K562 (cell line): ENCODE measurements at regions not wholly inside any gene's neighbourhood (a gene's known extent, or its start where the extent isn't known, plus 50 kb on each side); places are given as distances from the start of the nearest gene placed in this dataset.

Experiments
- ATAC-seq: fragments of 200-7000 bp; cut with Tn5 transposase; 3 replicates; pipeline ENCODE4 v1.9.1; 2020; ENCODE audit warnings: moderate library complexity
- BruUV-seq: library from RNA; stranded (reverse); fragments of 400-500 nt; replicated peaks from 2 replicates; lab custom pipeline; 2021; lab: Mats Ljungman, UMichigan
- CTCF ChIA-PET: fragments of 300-600 bp; formaldehyde crosslinking; extraction: SDS; loops from one replicate; lab custom pipeline; 2021; ENCODE audit warnings: low intra/inter-chr PET ratio; lab: Yijun Ruan, JAX
- POLR2A ChIA-PET: fragments of 300-600, 350-650 bp; sonication (Branson Sonifier 250); formaldehyde crosslinking; extraction: SDS; loops from one replicate; lab custom pipeline; 2021; ENCODE audit warnings: antibody characterized with exemption, inconsistent platforms; lab: Yijun Ruan, JAX
- DNase-seq, 4 experiments: peaks; one replicate each; pipeline versions ENCODE4 v3.0.0 to v3.0.0-alpha.2; 2011 to 2018; ENCODE audit warnings: low spot score in 3 of 4, mixed read lengths in 3 of 4; ENCODE audit errors: extremely low read depth in 1 of 4
- FAIRE-seq: peaks from 2 replicates; lab custom pipeline; 2011; peaks lifted over from hg19 to GRCh38; lab: Jason Lieb, UNC
- H2AFZ ChIP-seq: 2 replicates; pipeline ENCODE4 v1.6.0; 2011; ENCODE audit warnings: low read depth, low read length, control low read depth, inconsistent platforms
- H3K27ac ChIP-seq: fragments of 200-600 bp; 3 replicates; pipeline ENCODE4 v1.8.0; 2011; ENCODE audit warnings: low read depth, mild to moderate bottlenecking, control low read depth, inconsistent platforms, low read length, moderate library complexity, mixed read lengths; ENCODE audit errors: extremely low read depth
- H3K27me3 ChIP-seq, 2 experiments: fragments of 300-600 bp in 1 of 2; 2 replicates in 1 of 2; 3 replicates in 1 of 2; pipeline versions ENCODE4 v1.6.0 to v1.8.0; 2011; ENCODE audit warnings: inconsistent platforms in 2 of 2, low read length in 2 of 2, mild to moderate bottlenecking in 1 of 2, mixed read lengths in 1 of 2, moderate library complexity in 1 of 2; ENCODE audit not compliant: control insufficient read depth in 2 of 2, insufficient read depth in 2 of 2
- H3K36me3 ChIP-seq: fragments of 300-600 bp; 3 replicates; pipeline ENCODE4 v1.8.0; 2011; ENCODE audit warnings: mild to moderate bottlenecking, low read length, inconsistent platforms; ENCODE audit not compliant: control insufficient read depth, insufficient read depth
- H3K4me1 ChIP-seq, 2 experiments: fragments of 200-600 bp in 1 of 2; replicated peaks in 1 of 2; 2 replicates in 1 of 2; 3 replicates in 1 of 2; pipeline versions ENCODE4 v1.5.1 to v1.8.0; 2011; ENCODE audit warnings: inconsistent platforms in 2 of 2, low read length in 2 of 2, mild to moderate bottlenecking in 1 of 2, mixed read lengths in 1 of 2, moderate library complexity in 1 of 2; ENCODE audit not compliant: control insufficient read depth in 2 of 2, insufficient read depth in 2 of 2
- H3K4me2 ChIP-seq: 2 replicates; pipeline ENCODE4 v1.6.1; 2011; ENCODE audit warnings: low read length, control low read depth, inconsistent platforms, mixed read lengths; ENCODE audit not compliant: insufficient read depth
- H3K4me3 ChIP-seq: fragments of 200-600 bp; sonication (generic), shearing (Covaris generic); 2 replicates; pipeline ENCODE4 v1.5.1; 2016; ENCODE audit warnings: control low read depth, inconsistent platforms
- H3K79me2 ChIP-seq: fragments of 200-600 bp; 3 replicates; pipeline ENCODE4 v1.8.0; 2011; ENCODE audit warnings: low read length, inconsistent platforms; ENCODE audit not compliant: control insufficient read depth, insufficient read depth
- H3K9ac ChIP-seq, 2 experiments: 2 replicates each; pipeline versions ENCODE4 v1.6.0 to v1.6.1; 2011; ENCODE audit warnings: low read depth in 2 of 2, low read length in 2 of 2, control low read depth in 1 of 2, inconsistent platforms in 1 of 2, mild to moderate bottlenecking in 1 of 2, mixed read lengths in 1 of 2; ENCODE audit not compliant: insufficient read depth in 1 of 2
- H3K9me1 ChIP-seq: one replicate; pipeline ENCODE4 v1.6.0; 2011; ENCODE audit warnings: inconsistent platforms, mild to moderate bottlenecking, low read length, moderate library complexity; ENCODE audit not compliant: control insufficient read depth, insufficient read depth
- H3K9me3 ChIP-seq: replicated peaks from 2 replicates; pipeline ENCODE4 v1.5.1; 2011; ENCODE audit warnings: low read depth, low read length, inconsistent platforms; ENCODE audit not compliant: control insufficient read depth, insufficient read depth
- H4K20me1 ChIP-seq: replicated peaks from 2 replicates; pipeline ENCODE4 v1.6.1; 2011; ENCODE audit warnings: low read length, inconsistent platforms, mixed read lengths; ENCODE audit not compliant: control insufficient read depth, insufficient read depth
- ERF ChIP-seq: fragments of 450-650 bp; formaldehyde crosslinking; IDR thresholded peaks from 2 replicates; pipeline ENCODE4 v1.4.0; 2020; ENCODE audit warnings: mild to moderate bottlenecking, mixed read lengths
- HDAC3 ChIP-seq: fragments of 450-650 bp; IDR thresholded peaks from 2 replicates; pipeline ENCODE4 v1.6.1; 2018; ENCODE audit warnings: borderline replicate concordance, mild to moderate bottlenecking, moderate library complexity; ENCODE audit not compliant: partially characterized antibody
- KLF1 ChIP-seq: fragments of 450-650 bp; IDR thresholded peaks from 2 replicates; pipeline ENCODE4 v1.6.1; 2016; ENCODE audit warnings: missing genetic modification characterization, missing compliant biosample characterization
- RERE ChIP-seq: sonication (generic); formaldehyde crosslinking; IDR thresholded peaks from 2 replicates; pipeline ENCODE4 v1.8.0; 2023; ENCODE audit warnings: missing genetic modification reagents, mild to moderate bottlenecking, borderline replicate concordance
- ZNF174 ChIP-seq: fragments of 250-450 bp; sonication (Bioruptor Pico); IDR thresholded peaks from 2 replicates; pipeline ENCODE4 v1.4.0; 2020; ENCODE audit warnings: mild to moderate bottlenecking
- ZNF282 ChIP-seq: sonication (generic); formaldehyde crosslinking; IDR thresholded peaks from 2 replicates; pipeline ENCODE4 v1.8.1; 2023; ENCODE audit warnings: missing genetic modification reagents
- ZNF318 ChIP-seq, 2 experiments: fragments of 450-650 bp; IDR thresholded peaks; 2 replicates each; pipeline ENCODE4 v1.6.1; 2016; ENCODE audit warnings: mild to moderate bottlenecking in 2 of 2, borderline replicate concordance in 1 of 2, low read depth in 1 of 2, moderate library complexity in 1 of 2
- WGBS: fragments of 100-300 bp; shearing (Covaris generic); methylation state at CpG from one replicate; pipeline ENCODE4 v1.1.6; 2016; ENCODE audit warnings: low coverage, mixed read lengths; ENCODE audit not compliant: insufficient coverage; ENCODE audit errors: missing lambda C conversion rate; 5-methylcytosine and 5-hydroxymethylcytosine counted together
- in situ Hi-C: fragments of 300-500 bp; cut with MboI; formaldehyde crosslinking; loops from 4 replicates; pipeline ENCODE4 v1.15.0; 2018; ENCODE audit warnings: inconsistent platforms, mixed read lengths
- intact Hi-C: fragments of 100-400 bp; cut with micrococcal nuclease; formaldehyde crosslinking; loops from 2 replicates; pipeline ENCODE4 v1.14.2; 2022

DNA sequence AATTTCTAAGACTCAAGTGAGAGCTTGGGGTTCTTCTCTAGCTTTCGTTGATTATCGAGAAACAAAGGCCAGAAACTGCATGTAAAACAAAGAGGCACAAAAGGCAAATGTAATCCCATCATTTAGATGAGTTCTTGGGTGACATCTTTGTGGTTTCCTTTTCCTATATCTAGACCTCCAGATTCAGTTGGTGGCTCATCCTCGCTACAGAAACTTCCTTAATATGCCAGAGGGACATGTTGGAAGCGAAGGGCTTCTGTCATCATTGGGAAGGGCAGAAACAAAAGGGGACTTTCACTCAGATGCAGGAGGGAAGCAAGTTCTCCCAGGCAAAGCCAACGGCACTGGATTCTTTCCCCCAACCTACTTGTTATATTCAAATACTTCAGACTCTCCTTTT is 150.6 kb upstream of the ZFHX3 start (continued):
- TF ChIP-seq RERE (CRISPR knock-in tag) (no peak), ERF (CRISPR knock-in tag) (no peak), ZNF282 (CRISPR knock-in tag) (no peak)

GRCh38 chr16:73197598-73197997 is 149.7 kb upstream of the ZFHX3 start:
- Histone ChIP-seq H3K4me3 (no peak overlapping the region), H3K27me3 (no peaks in the 10 kb centered on the region; a peak in 1 of 5 replicates), H3K36me3 (no peaks in the 10 kb centered on the region), H2AFZ (no peak overlapping the region), H4K20me1 (peaks cover 3% of the 10 kb centered on the region; the same call in 1 of the 2 replicates), H3K9me3 (no peaks in the 10 kb centered on the region), H3K9me1 (no peaks in the 10 kb centered on the region), H3K9ac (no peak overlapping the region), H3K4me2 (no peak overlapping the region), H3K4me1 (no peaks in the 10 kb centered on the region), H3K79me2 (no peaks in the 10 kb centered on the region), H3K27ac (no peak overlapping the region)
- no TSS peak for BruUV-seq
- no peak for ATAC-seq
- FAIRE-seq: no peak
- WGBS: 0% methylated on average over 2 of the region's 3 CpGs
- ChIA-PET POLR2A (no interaction called here), CTCF (interaction anchor here (0.5 to 1.1 kb wide), 2 partner anchors 164 to 1073 kb away, joined by 3 read pairs; no protein-coding TSS in a partner anchor)
- intact Hi-C loops (loop anchor here (2.0 to 5.0 kb wide), 3 partner anchors 165 to 695 kb away; no protein-coding TSS in a partner anchor), in situ Hi-C loops (no loop called here)
- DNase-seq: no peak
- TF ChIP-seq ZNF174 (CRISPR knock-in tag) (no peak), KLF1 (tag) (no peak), HDAC3 (no peak), ZNF318 (IDR thresholded peaks at IDR 0.05; ENCODE audit: borderline replicate concordance in 1 of 2, low read depth in 1 of 2) (no peak)
